K562 (cell line): ENCODE measurements at regions not wholly inside any gene's neighbourhood (a gene's known extent, or its start where the extent isn't known, plus 50 kb on each side); places are given as distances from the start of the nearest gene placed in this dataset.

Source experiments
- CBFA2T3 ChIP-seq: fragments of 450-650 bp; IDR thresholded peaks from 2 replicates; pipeline ENCODE4 v1.6.1; 2017
- CBX1 ChIP-seq: sonication (generic); IDR thresholded peaks from 2 replicates; pipeline ENCODE4 v1.6.1; 2016; ENCODE audit warnings: antibody characterized with exemption, low read depth, mild to moderate bottlenecking
- CEBPB ChIP-seq: fragments of 450-650 bp; IDR thresholded peaks from 2 replicates; pipeline ENCODE4 v1.6.1; 2016; ENCODE audit warnings: missing genetic modification characterization, missing compliant biosample characterization
- ELK1 ChIP-seq: sonication (generic); formaldehyde crosslinking; IDR thresholded peaks from 2 replicates; pipeline ENCODE4 v1.8.1; 2022; ENCODE audit warnings: missing genetic modification reagents
- ETS2 ChIP-seq: IDR thresholded peaks from 2 replicates; pipeline ENCODE4 v1.6.1; 2016; ENCODE audit warnings: borderline replicate concordance, missing genetic modification characterization, mild to moderate bottlenecking, moderate library complexity, missing compliant biosample characterization; ENCODE audit not compliant: poor library complexity, severe bottlenecking
- GTF2B ChIP-seq: IDR thresholded peaks from 2 replicates; pipeline ENCODE4 v1.6.1; 2011; ENCODE audit not compliant: insufficient read length; ENCODE audit errors: extremely low read depth
- HDAC1 ChIP-seq, 2 experiments: fragments of 450-650 bp; IDR thresholded peaks; 2 replicates each; pipeline ENCODE4 v1.6.1; 2016 to 2017; ENCODE audit warnings: inconsistent platforms in 1 of 2, mild to moderate bottlenecking in 1 of 2, moderate library complexity in 1 of 2
- L3MBTL2 ChIP-seq: fragments of 450-650 bp; IDR thresholded peaks from 2 replicates; pipeline ENCODE4 v1.6.1; 2016; ENCODE audit warnings: mild to moderate bottlenecking, moderate library complexity
- POLR2AphosphoS5 ChIP-seq: IDR thresholded peaks from 2 replicates; pipeline ENCODE4 v1.6.1; 2011; ENCODE audit warnings: mild to moderate bottlenecking, low read depth, low read length, moderate library complexity; ENCODE audit not compliant: control insufficient read depth, insufficient read depth
- POLR3A ChIP-seq: IDR thresholded peaks from 2 replicates; pipeline ENCODE4 v1.6.1; 2011; ENCODE audit warnings: borderline replicate concordance, mild to moderate bottlenecking, moderate library complexity; ENCODE audit not compliant: insufficient read length, insufficient read depth; ENCODE audit errors: extremely low read depth
- PTRF ChIP-seq: fragments of 450-650 bp; IDR thresholded peaks from 2 replicates; pipeline ENCODE4 v1.6.1; 2016; ENCODE audit warnings: mild to moderate bottlenecking, missing genetic modification characterization, missing compliant biosample characterization
- SMARCA5 ChIP-seq: fragments of 450-650 bp; IDR thresholded peaks from 2 replicates; pipeline ENCODE4 v1.6.1; 2016
- SMARCE1 ChIP-seq: fragments of 450-650 bp; IDR thresholded peaks from 2 replicates; pipeline ENCODE4 v1.7.1; 2016; ENCODE audit warnings: mild to moderate bottlenecking
- TCF15 ChIP-seq: fragments of 250-450 bp; sonication (Bioruptor Pico); IDR thresholded peaks from 2 replicates; pipeline ENCODE4 v1.8.0; 2022; ENCODE audit warnings: moderate library complexity, mild to moderate bottlenecking, inconsistent platforms
- TEAD4 ChIP-seq, 2 experiments: sonication (generic) in 1 of 2; formaldehyde crosslinking in 1 of 2; IDR thresholded peaks; 2 replicates each; pipeline versions ENCODE4 v1.6.1 to v1.8.0; 2012 to 2022; ENCODE audit warnings: borderline replicate concordance in 1 of 2, inconsistent platforms in 1 of 2, low read length in 1 of 2, mild to moderate bottlenecking in 1 of 2, missing genetic modification reagents in 1 of 2
- TRIM28 ChIP-seq: fragments of 450-650 bp; IDR thresholded peaks from 2 replicates; pipeline ENCODE4 v1.6.1; 2017
- ZFP30 ChIP-seq: fragments of 250-450 bp; sonication (Bioruptor Pico); IDR thresholded peaks from 2 replicates; pipeline ENCODE4 v1.8.0; 2022; ENCODE audit warnings: moderate library complexity, mild to moderate bottlenecking, inconsistent platforms, borderline replicate concordance
- ZNF184 ChIP-seq: sonication (generic); formaldehyde crosslinking; IDR thresholded peaks from 2 replicates; pipeline ENCODE4 v1.5.0; 2020; ENCODE audit warnings: missing genetic modification reagents
- ZNF408 ChIP-seq: fragments of 250-450 bp; sonication (Bioruptor Pico); IDR thresholded peaks from 2 replicates; pipeline ENCODE4 v1.4.0; 2020; ENCODE audit warnings: low read depth, mild to moderate bottlenecking, moderate library complexity
- ZNF780A ChIP-seq: fragments of 250-450 bp; sonication (Bioruptor Pico); IDR thresholded peaks from 2 replicates; pipeline ENCODE4 v1.5.0; 2021; ENCODE audit warnings: mild to moderate bottlenecking
- TF ChIP-seq, protein P1 (sequence below), 2 experiments: fragments of 450-650 bp; IDR thresholded peaks; 2 replicates each; pipeline ENCODE4 v1.6.1; 2018; ENCODE audit warnings: mild to moderate bottlenecking in 2 of 2, low read depth in 1 of 2; ENCODE audit not compliant: partially characterized antibody in 2 of 2
- TF ChIP-seq, protein P2 (sequence below), 2 experiments: fragments of 200-800 bp in 1 of 2; sonication (Bioruptor generic) in 1 of 2; sonication (generic) in 1 of 2; formaldehyde crosslinking in 1 of 2; IDR thresholded peaks in 1 of 2; conservative IDR thresholded peaks in 1 of 2; 2 replicates each; pipeline versions ENCODE4 v1.5.0 to v1.6.1; 2016 to 2020; ENCODE audit warnings: missing compliant biosample characterization in 1 of 2, missing genetic modification characterization in 1 of 2, missing genetic modification reagents in 1 of 2

- TF ChIP-seq, protein P1, sequence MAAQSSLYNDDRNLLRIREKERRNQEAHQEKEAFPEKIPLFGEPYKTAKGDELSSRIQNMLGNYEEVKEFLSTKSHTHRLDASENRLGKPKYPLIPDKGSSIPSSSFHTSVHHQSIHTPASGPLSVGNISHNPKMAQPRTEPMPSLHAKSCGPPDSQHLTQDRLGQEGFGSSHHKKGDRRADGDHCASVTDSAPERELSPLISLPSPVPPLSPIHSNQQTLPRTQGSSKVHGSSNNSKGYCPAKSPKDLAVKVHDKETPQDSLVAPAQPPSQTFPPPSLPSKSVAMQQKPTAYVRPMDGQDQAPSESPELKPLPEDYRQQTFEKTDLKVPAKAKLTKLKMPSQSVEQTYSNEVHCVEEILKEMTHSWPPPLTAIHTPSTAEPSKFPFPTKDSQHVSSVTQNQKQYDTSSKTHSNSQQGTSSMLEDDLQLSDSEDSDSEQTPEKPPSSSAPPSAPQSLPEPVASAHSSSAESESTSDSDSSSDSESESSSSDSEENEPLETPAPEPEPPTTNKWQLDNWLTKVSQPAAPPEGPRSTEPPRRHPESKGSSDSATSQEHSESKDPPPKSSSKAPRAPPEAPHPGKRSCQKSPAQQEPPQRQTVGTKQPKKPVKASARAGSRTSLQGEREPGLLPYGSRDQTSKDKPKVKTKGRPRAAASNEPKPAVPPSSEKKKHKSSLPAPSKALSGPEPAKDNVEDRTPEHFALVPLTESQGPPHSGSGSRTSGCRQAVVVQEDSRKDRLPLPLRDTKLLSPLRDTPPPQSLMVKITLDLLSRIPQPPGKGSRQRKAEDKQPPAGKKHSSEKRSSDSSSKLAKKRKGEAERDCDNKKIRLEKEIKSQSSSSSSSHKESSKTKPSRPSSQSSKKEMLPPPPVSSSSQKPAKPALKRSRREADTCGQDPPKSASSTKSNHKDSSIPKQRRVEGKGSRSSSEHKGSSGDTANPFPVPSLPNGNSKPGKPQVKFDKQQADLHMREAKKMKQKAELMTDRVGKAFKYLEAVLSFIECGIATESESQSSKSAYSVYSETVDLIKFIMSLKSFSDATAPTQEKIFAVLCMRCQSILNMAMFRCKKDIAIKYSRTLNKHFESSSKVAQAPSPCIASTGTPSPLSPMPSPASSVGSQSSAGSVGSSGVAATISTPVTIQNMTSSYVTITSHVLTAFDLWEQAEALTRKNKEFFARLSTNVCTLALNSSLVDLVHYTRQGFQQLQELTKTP (IDR thresholded peaks at IDR 0.05; ENCODE audit: low read depth in 1 of 2, partially characterized antibody in 2 of 2): no peak
- peak; percentile 58; the same call in 1 of the 2 replicates for TF ChIP-seq SMARCE1
- no peak for TF ChIP-seq L3MBTL2
- TF ChIP-seq POLR2AphosphoS5: peak; percentile 60; the same call in 1 of the 2 replicates
- TF ChIP-seq ETS2 (tag): no peak
- peak; percentile 94 for TF ChIP-seq CBFA2T3
- TF ChIP-seq TCF15: no peak
- no peak for TF ChIP-seq PTRF (tag)
- TF ChIP-seq, protein P2, sequence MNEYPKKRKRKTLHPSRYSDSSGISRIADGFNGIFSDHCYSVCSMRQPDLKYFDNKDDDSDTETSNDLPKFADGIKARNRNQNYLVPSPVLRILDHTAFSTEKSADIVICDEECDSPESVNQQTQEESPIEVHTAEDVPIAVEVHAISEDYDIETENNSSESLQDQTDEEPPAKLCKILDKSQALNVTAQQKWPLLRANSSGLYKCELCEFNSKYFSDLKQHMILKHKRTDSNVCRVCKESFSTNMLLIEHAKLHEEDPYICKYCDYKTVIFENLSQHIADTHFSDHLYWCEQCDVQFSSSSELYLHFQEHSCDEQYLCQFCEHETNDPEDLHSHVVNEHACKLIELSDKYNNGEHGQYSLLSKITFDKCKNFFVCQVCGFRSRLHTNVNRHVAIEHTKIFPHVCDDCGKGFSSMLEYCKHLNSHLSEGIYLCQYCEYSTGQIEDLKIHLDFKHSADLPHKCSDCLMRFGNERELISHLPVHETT (CRISPR knock-in tag; conservative IDR thresholded peaks at IDR 0.05 in 1 of 2, IDR thresholded peaks at IDR 0.05 in 1 of 2): no peak
- no peak for TF ChIP-seq ZNF408
- TF ChIP-seq POLR3A: no peak
- no peak for TF ChIP-seq CEBPB
- no peak for TF ChIP-seq SMARCA5
- no peak for TF ChIP-seq ZNF184
- TF ChIP-seq ELK1 (CRISPR knock-in tag): no peak
- TF ChIP-seq CBX1: no peak
- TF ChIP-seq HDAC1 (IDR thresholded peaks at IDR 0.05): peak in 1 of 2 experiments; percentile 69; a peak in 1 of 4 replicates
- no peak for TF ChIP-seq ZFP30 (CRISPR knock-in tag)
- TF ChIP-seq ZNF780A (CRISPR knock-in tag): no peak
- no peak for TF ChIP-seq GTF2B
- no peak for TF ChIP-seq TRIM28
- peak; percentile 85 for TF ChIP-seq TEAD4 (IDR thresholded peaks at IDR 0.05; ENCODE audit: low read length)
- no peak for TF ChIP-seq TEAD4 (CRISPR knock-in tag; IDR thresholded peaks at IDR 0.05; ENCODE audit: borderline replicate concordance)
Measured at GRCh38 chr17:33508215-33508614, 215.1 kb upstream of the ASIC2 start (continued).
